Progenitor cell of endocrine pancreas (in vitro differentiated cells): ENCODE measurements at regions not wholly inside any gene's neighbourhood (a gene's known extent, or its start where the extent isn't known, plus 50 kb on each side); places are given as distances from the start of the nearest gene placed in this dataset.

Experiments used
- DNase-seq: peaks from one replicate; pipeline ENCODE4 v3.0.0; 2021; ENCODE audit warnings: low spot score; ENCODE audit not compliant: unreplicated experiment
- H3K27ac Mint-ChIP-seq: 2 replicates; pipeline ENCODE4 v1.8.0; 2021; ENCODE audit warnings: mild to moderate bottlenecking, moderate library complexity, mixed read lengths
- H3K27me3 Mint-ChIP-seq: 2 replicates; pipeline ENCODE4 v1.8.0; 2021; ENCODE audit warnings: mixed read lengths
- H3K36me3 Mint-ChIP-seq: 2 replicates; pipeline ENCODE4 v1.8.0; 2022; ENCODE audit warnings: mixed read lengths; ENCODE audit not compliant: insufficient read depth
- H3K4me1 Mint-ChIP-seq: 2 replicates; pipeline ENCODE4 v1.8.0; 2021; ENCODE audit warnings: low read depth, mixed read lengths
- H3K4me3 Mint-ChIP-seq: 2 replicates; pipeline ENCODE4 v1.8.0; 2021; ENCODE audit warnings: low read depth, mild to moderate bottlenecking, moderate library complexity, mixed read lengths
- H3K9me3 Mint-ChIP-seq: 2 replicates; pipeline ENCODE4 v1.8.0; 2021; ENCODE audit warnings: low read depth, mixed read lengths
- CTCF ChIP-seq: fragments of 200-600 bp; sonication (generic); IDR thresholded peaks from one replicate; pipeline ENCODE4 v1.5.0; 2021; ENCODE audit warnings: antibody characterized with exemption, mild to moderate bottlenecking; ENCODE audit not compliant: unreplicated experiment

- Mint-ChIP-seq H3K4me1 (peaks cover 1% of the 10 kb centered on the region), H3K9me3 (peaks cover 2% of the 10 kb centered on the region), H3K36me3 (no peaks in the 10 kb centered on the region), H3K27me3 (no peaks in the 10 kb centered on the region), H3K4me3 (no peak overlapping the region), H3K27ac (no peak overlapping the region)
- no peak for TF ChIP-seq CTCF
- no peak for DNase-seq
Measured at GRCh38 chr3:116873142-116873541, 163.6 kb downstream of the TUSC7 start.

- TF ChIP-seq CTCF, result no peak
Measured at GRCh38 chr3:116877968-116878367, 168.4 kb downstream of the TUSC7 start.

GRCh38 chr3:116886202-116886893, 176.8 kb downstream of the TUSC7 start:
- no peaks in the 10 kb centered on the region for H3K27me3 Mint-ChIP-seq
- no peak overlapping the region for H3K4me3 Mint-ChIP-seq
- no peak for DNase-seq
- no peaks in the 10 kb centered on the region for H3K9me3 Mint-ChIP-seq
- H3K4me1 Mint-ChIP-seq, result no peaks in the 10 kb centered on the region
- H3K27ac Mint-ChIP-seq, result no peak overlapping the region
- H3K36me3 Mint-ChIP-seq, result no peaks in the 10 kb centered on the region
- TF ChIP-seq CTCF, result no peak

More at GRCh38 chr3:116877968-116878367, 168.4 kb downstream of the TUSC7 start:
- DNase-seq, result no peak
- H3K9me3 Mint-ChIP-seq, result peaks cover 5% of the 10 kb centered on the region
- H3K36me3 Mint-ChIP-seq, result no peaks in the 10 kb centered on the region
- H3K27ac Mint-ChIP-seq, result no peak overlapping the region
- no peaks in the 10 kb centered on the region for H3K4me1 Mint-ChIP-seq
- no peaks in the 10 kb centered on the region for H3K27me3 Mint-ChIP-seq
- H3K4me3 Mint-ChIP-seq, result no peak overlapping the region

GRCh38 chr3:116896116-116896515, 186.5 kb downstream of the TUSC7 start:
- no peak for DNase-seq
- Mint-ChIP-seq H3K4me1 (no peaks in the 10 kb centered on the region), H3K36me3 (no peaks in the 10 kb centered on the region), H3K27me3 (no peaks in the 10 kb centered on the region), H3K27ac (no peak overlapping the region), H3K4me3 (no peak overlapping the region), H3K9me3 (no peaks in the 10 kb centered on the region)
- no peak for TF ChIP-seq CTCF

GRCh38 chr3:116897382-116897781, 187.8 kb downstream of the TUSC7 start:
- no peak overlapping the region for H3K4me3 Mint-ChIP-seq
- no peaks in the 10 kb centered on the region for H3K9me3 Mint-ChIP-seq
- no peaks in the 10 kb centered on the region for H3K4me1 Mint-ChIP-seq
- H3K27ac Mint-ChIP-seq, result no peak overlapping the region
- H3K36me3 Mint-ChIP-seq, result no peaks in the 10 kb centered on the region
- no peak for TF ChIP-seq CTCF
- DNase-seq, result no peak
- H3K27me3 Mint-ChIP-seq, result no peaks in the 10 kb centered on the region
